ENCODE measurements at regions not wholly inside any gene's neighbourhood (a gene's known extent, or its start where the extent isn't known, plus 50 kb on each side); places are given as distances from the start of the nearest gene placed in this dataset.

GRCh38 chr7:79912213-79912633 is 222.4 kb upstream of the GNAI1 start:
- Histone ChIP-seq H4K20me1 (ENCODE audit: insufficient read depth, poor library complexity, severe bottlenecking) (no peaks in the 10 kb centered on the region), H3K4me3 (no peak overlapping the region), H3K79me2 (no peaks in the 10 kb centered on the region), H2AFZ (no peak overlapping the region), H3K9me2 (replicated peaks; ENCODE audit: insufficient read depth) (no peaks in the 10 kb centered on the region), H3K27me3 (no peaks in the 10 kb centered on the region), H3K27ac (no peak overlapping the region), H3K4me2 (no peak overlapping the region), H3K9me3 (ENCODE audit: low read depth) (no peaks in the 10 kb centered on the region), H3K36me3 (replicated peaks; ENCODE audit: insufficient read depth, low read depth) (no peaks in the 10 kb centered on the region), H3K4me1 (ENCODE audit: insufficient read depth) (no peaks in the 10 kb centered on the region)
- DNase-seq (ENCODE audit: low spot score): no peak
- TF ChIP-seq EZH2 (IDR thresholded peaks at IDR 0.05; ENCODE audit: borderline replicate concordance) (no peak), EZH2phosphoT487 (IDR thresholded peaks at IDR 0.05; ENCODE audit: low read depth, severe bottlenecking, unreplicated experiment) (no peak)
- TF ChIP-seq, protein P1, sequence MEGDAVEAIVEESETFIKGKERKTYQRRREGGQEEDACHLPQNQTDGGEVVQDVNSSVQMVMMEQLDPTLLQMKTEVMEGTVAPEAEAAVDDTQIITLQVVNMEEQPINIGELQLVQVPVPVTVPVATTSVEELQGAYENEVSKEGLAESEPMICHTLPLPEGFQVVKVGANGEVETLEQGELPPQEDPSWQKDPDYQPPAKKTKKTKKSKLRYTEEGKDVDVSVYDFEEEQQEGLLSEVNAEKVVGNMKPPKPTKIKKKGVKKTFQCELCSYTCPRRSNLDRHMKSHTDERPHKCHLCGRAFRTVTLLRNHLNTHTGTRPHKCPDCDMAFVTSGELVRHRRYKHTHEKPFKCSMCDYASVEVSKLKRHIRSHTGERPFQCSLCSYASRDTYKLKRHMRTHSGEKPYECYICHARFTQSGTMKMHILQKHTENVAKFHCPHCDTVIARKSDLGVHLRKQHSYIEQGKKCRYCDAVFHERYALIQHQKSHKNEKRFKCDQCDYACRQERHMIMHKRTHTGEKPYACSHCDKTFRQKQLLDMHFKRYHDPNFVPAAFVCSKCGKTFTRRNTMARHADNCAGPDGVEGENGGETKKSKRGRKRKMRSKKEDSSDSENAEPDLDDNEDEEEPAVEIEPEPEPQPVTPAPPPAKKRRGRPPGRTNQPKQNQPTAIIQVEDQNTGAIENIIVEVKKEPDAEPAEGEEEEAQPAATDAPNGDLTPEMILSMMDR (IDR thresholded peaks at IDR 0.05; ENCODE audit: poor library complexity): no peak
- 65% methylated on average over 4 of the region's 4 CpGs for WGBS (ENCODE audit: low lambda C conversion rate, missing lambda C conversion rate)

DNA sequence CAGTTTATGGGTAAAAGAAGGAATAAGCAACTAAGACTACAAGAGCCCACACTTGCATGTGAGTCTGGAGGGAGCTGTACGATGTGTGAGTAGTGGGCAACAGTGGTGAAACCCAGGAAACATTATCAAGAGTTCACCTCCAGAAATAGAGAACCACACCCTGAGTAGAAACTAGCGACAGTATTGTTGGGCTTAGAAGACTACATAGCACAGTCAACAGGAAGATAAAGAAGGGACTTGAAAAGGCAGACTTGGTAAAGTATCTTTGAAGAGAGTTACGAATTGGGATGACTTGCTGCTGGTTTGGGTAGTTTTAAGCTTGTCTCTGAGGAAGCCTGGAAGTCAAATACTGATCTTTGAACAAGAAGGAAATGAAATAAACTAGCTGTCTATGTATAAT is 223.2 kb upstream of the GNAI1 start:
- Histone ChIP-seq H2AFZ (no peak overlapping the region), H3K4me1 (ENCODE audit: insufficient read depth) (no peaks in the 10 kb centered on the region), H3K36me3 (replicated peaks; ENCODE audit: insufficient read depth, low read depth) (no peaks in the 10 kb centered on the region), H3K79me2 (no peaks in the 10 kb centered on the region), H3K4me2 (no peak overlapping the region), H3K27me3 (no peaks in the 10 kb centered on the region), H3K4me3 (no peak overlapping the region), H3K9me2 (replicated peaks; ENCODE audit: insufficient read depth) (no peaks in the 10 kb centered on the region), H4K20me1 (ENCODE audit: insufficient read depth, poor library complexity, severe bottlenecking) (no peaks in the 10 kb centered on the region), H3K27ac (no peak overlapping the region), H3K9me3 (ENCODE audit: low read depth) (no peaks in the 10 kb centered on the region)
- no peak for DNase-seq (ENCODE audit: low spot score)
- TF ChIP-seq EZH2phosphoT487 (IDR thresholded peaks at IDR 0.05; ENCODE audit: low read depth, severe bottlenecking, unreplicated experiment) (no peak), EZH2 (IDR thresholded peaks at IDR 0.05; ENCODE audit: borderline replicate concordance) (no peak)
- TF ChIP-seq, protein P1 (IDR thresholded peaks at IDR 0.05; ENCODE audit: poor library complexity): no peak
- 88% methylated on average over 3 of the region's 3 CpGs for WGBS (ENCODE audit: low lambda C conversion rate, missing lambda C conversion rate)

DNA sequence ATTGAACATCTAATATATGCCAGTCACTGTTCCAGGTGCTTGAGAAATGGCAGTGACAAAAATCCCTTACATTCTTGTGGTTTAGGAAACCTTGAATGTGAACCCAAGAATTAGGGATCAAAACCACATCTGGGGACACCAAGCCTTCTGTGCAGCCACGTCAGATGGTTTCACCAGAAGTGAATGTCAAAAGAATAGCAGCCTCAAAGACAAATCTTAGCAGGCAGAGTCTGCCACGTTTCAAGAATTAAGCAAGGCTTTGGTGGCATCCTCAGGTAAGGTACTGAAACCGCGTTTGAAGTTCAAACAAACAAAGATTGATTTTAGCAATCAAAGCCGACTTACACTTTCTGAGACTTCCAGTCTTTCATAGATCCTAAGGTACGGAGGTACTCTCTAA is 225.5 kb upstream of the GNAI1 start:
- WGBS (ENCODE audit: low lambda C conversion rate, missing lambda C conversion rate): 88% methylated on average over 6 of the region's 6 CpGs
- no peak overlapping the region for H3K27ac ChIP-seq
- H3K9me3 ChIP-seq (ENCODE audit: low read depth): no peaks in the 10 kb centered on the region
- H3K4me2 ChIP-seq: no peak overlapping the region
- no peak overlapping the region for H2AFZ ChIP-seq
- no peaks in the 10 kb centered on the region for H4K20me1 ChIP-seq (ENCODE audit: insufficient read depth, poor library complexity, severe bottlenecking)
- no peak for TF ChIP-seq EZH2phosphoT487 (IDR thresholded peaks at IDR 0.05; ENCODE audit: low read depth, severe bottlenecking, unreplicated experiment)
- TF ChIP-seq, protein P1 (IDR thresholded peaks at IDR 0.05; ENCODE audit: poor library complexity): no peak
- no peak for TF ChIP-seq EZH2 (IDR thresholded peaks at IDR 0.05; ENCODE audit: borderline replicate concordance)
- no peaks in the 10 kb centered on the region for H3K36me3 ChIP-seq (replicated peaks; ENCODE audit: insufficient read depth, low read depth)
- no peak for DNase-seq (ENCODE audit: low spot score)
- no peaks in the 10 kb centered on the region for H3K27me3 ChIP-seq
- no peak overlapping the region for H3K4me3 ChIP-seq
- no peaks in the 10 kb centered on the region for H3K79me2 ChIP-seq
- H3K9me2 ChIP-seq (replicated peaks; ENCODE audit: insufficient read depth): no peaks in the 10 kb centered on the region
- H3K4me1 ChIP-seq (ENCODE audit: insufficient read depth): no peaks in the 10 kb centered on the region

DNA sequence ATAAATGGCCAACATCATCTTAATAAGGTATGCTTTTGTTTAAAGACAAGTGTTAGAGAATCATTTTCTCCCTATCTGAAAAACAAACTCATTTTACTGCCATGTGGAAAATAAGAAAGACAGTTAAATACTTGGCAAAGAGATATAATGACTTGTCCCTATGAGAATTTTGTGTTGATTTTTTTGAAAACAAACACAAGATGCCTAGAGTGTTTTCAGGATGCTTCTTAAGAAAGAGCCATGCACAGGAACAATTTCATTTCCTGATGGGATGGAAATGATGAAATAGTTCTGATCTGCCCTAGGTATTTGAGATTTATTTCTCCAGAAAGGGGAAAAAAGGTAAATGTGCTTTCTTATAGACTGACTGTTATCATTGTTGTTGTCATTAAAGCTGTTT is 237.5 kb upstream of the GNAI1 start:
- Histone ChIP-seq H3K4me1 (ENCODE audit: insufficient read depth) (no peaks in the 10 kb centered on the region), H3K79me2 (no peaks in the 10 kb centered on the region), H3K9me2 (replicated peaks; ENCODE audit: insufficient read depth) (no peaks in the 10 kb centered on the region), H3K4me3 (no peak overlapping the region), H3K27ac (no peak overlapping the region), H3K4me2 (no peak overlapping the region), H4K20me1 (ENCODE audit: insufficient read depth, poor library complexity, severe bottlenecking) (no peaks in the 10 kb centered on the region), H2AFZ (no peak overlapping the region), H3K27me3 (no peaks in the 10 kb centered on the region), H3K36me3 (replicated peaks; ENCODE audit: insufficient read depth, low read depth) (no peaks in the 10 kb centered on the region), H3K9me3 (ENCODE audit: low read depth) (no peaks in the 10 kb centered on the region)
- no peak for DNase-seq (ENCODE audit: low spot score)
- no peak for TF ChIP-seq EZH2phosphoT487 (IDR thresholded peaks at IDR 0.05; ENCODE audit: low read depth, severe bottlenecking, unreplicated experiment)
- TF ChIP-seq EZH2 (IDR thresholded peaks at IDR 0.05; ENCODE audit: borderline replicate concordance): no peak

Data from hepatocyte (in vitro differentiated cells).